ENCODE measurements at regions not wholly inside any gene's neighbourhood (a gene's known extent, or its start where the extent isn't known, plus 50 kb on each side); places are given as distances from the start of the nearest gene placed in this dataset.

GRCh38 chr18:73452866-73453265, 585.1 kb upstream of the NETO1 start:
- no peaks in the 10 kb centered on the region for H3K9me2 ChIP-seq (replicated peaks; ENCODE audit: low read depth, low read length)
- 0 out of 2 replicates have a peak overlapping the region, but pooled peaks have one; percentile 1 for H2AFZ ChIP-seq (ENCODE audit: low read length)
- no peak overlapping the region for H3K9ac ChIP-seq (ENCODE audit: low read depth, low read length, poor library complexity, severe bottlenecking)
- no peak overlapping the region for H3K4me3 ChIP-seq (ENCODE audit: low read length, poor library complexity, severe bottlenecking)
- H3K4me2 ChIP-seq (ENCODE audit: low read depth, low read length, poor library complexity, severe bottlenecking) = no peak overlapping the region
- H3K79me2 ChIP-seq (ENCODE audit: insufficient read depth, low read length) = no peaks in the 10 kb centered on the region
- no peaks in the 10 kb centered on the region for H3K36me3 ChIP-seq (ENCODE audit: insufficient read depth, low read length)
- H3K27me3 ChIP-seq (ENCODE audit: insufficient read depth, low read length, poor library complexity, severe bottlenecking) = no peaks in the 10 kb centered on the region
- no peak for TF ChIP-seq CTCF (conservative IDR thresholded peaks at IDR 0.05; ENCODE audit: low read length)
- TF ChIP-seq EZH2phosphoT487 (IDR thresholded peaks at IDR 0.05; ENCODE audit: borderline replicate concordance) = no peak
- H4K20me1 ChIP-seq (ENCODE audit: insufficient read depth, low read length, poor library complexity, severe bottlenecking) = no peaks in the 10 kb centered on the region
- H3K9me3 ChIP-seq (ENCODE audit: insufficient read depth, low read depth, low read length) = no peaks in the 10 kb centered on the region
- H3K4me1 ChIP-seq (ENCODE audit: insufficient read depth, low read length, poor library complexity, severe bottlenecking) = no peaks in the 10 kb centered on the region
- H3F3A ChIP-seq (ENCODE audit: low read depth) = no peaks in the 10 kb centered on the region

- no peaks in the 10 kb centered on the region for H3K9me2 ChIP-seq (replicated peaks; ENCODE audit: low read depth, low read length)
- no peaks in the 10 kb centered on the region for H3K79me2 ChIP-seq (ENCODE audit: insufficient read depth, low read length)
- H3K36me3 ChIP-seq (ENCODE audit: insufficient read depth, low read length) = no peaks in the 10 kb centered on the region
- H3K9ac ChIP-seq (ENCODE audit: low read depth, low read length, poor library complexity, severe bottlenecking) = no peak overlapping the region
- no peak overlapping the region for H2AFZ ChIP-seq (ENCODE audit: low read length)
- H3K4me2 ChIP-seq (ENCODE audit: low read depth, low read length, poor library complexity, severe bottlenecking) = no peak overlapping the region
- no peak overlapping the region for H3K4me3 ChIP-seq (ENCODE audit: low read length, poor library complexity, severe bottlenecking)
- no peaks in the 10 kb centered on the region for H3K9me3 ChIP-seq (ENCODE audit: insufficient read depth, low read depth, low read length)
- H3F3A ChIP-seq (ENCODE audit: low read depth) = no peaks in the 10 kb centered on the region
- H3K27me3 ChIP-seq (ENCODE audit: insufficient read depth, low read length, poor library complexity, severe bottlenecking) = no peaks in the 10 kb centered on the region
- H3K4me1 ChIP-seq (ENCODE audit: insufficient read depth, low read length, poor library complexity, severe bottlenecking) = no peaks in the 10 kb centered on the region
- TF ChIP-seq CTCF (conservative IDR thresholded peaks at IDR 0.05; ENCODE audit: low read length) = no peak
- no peak for TF ChIP-seq EZH2phosphoT487 (IDR thresholded peaks at IDR 0.05; ENCODE audit: borderline replicate concordance)
- H4K20me1 ChIP-seq (ENCODE audit: insufficient read depth, low read length, poor library complexity, severe bottlenecking) = no peaks in the 10 kb centered on the region
Observed at GRCh38 chr18:73446502-73446901, 578.7 kb upstream of the NETO1 start.

- Histone ChIP-seq H3K9me3 (ENCODE audit: insufficient read depth, low read depth, low read length) (no peaks in the 10 kb centered on the region), H3K4me1 (ENCODE audit: insufficient read depth, low read length, poor library complexity, severe bottlenecking) (no peaks in the 10 kb centered on the region), H3K4me2 (ENCODE audit: low read depth, low read length, poor library complexity, severe bottlenecking) (no peak overlapping the region), H3K4me3 (ENCODE audit: low read length, poor library complexity, severe bottlenecking) (no peak overlapping the region), H3K36me3 (ENCODE audit: insufficient read depth, low read length) (no peaks in the 10 kb centered on the region), H3K79me2 (ENCODE audit: insufficient read depth, low read length) (no peaks in the 10 kb centered on the region), H3K27me3 (ENCODE audit: insufficient read depth, low read length, poor library complexity, severe bottlenecking) (no peaks in the 10 kb centered on the region), H3F3A (ENCODE audit: low read depth) (no peaks in the 10 kb centered on the region), H2AFZ (ENCODE audit: low read length) (no peak overlapping the region), H3K9me2 (replicated peaks; ENCODE audit: low read depth, low read length) (no peaks in the 10 kb centered on the region), H4K20me1 (ENCODE audit: insufficient read depth, low read length, poor library complexity, severe bottlenecking) (no peaks in the 10 kb centered on the region), H3K9ac (ENCODE audit: low read depth, low read length, poor library complexity, severe bottlenecking) (no peak overlapping the region)
- TF ChIP-seq CTCF (conservative IDR thresholded peaks at IDR 0.05; ENCODE audit: low read length) (no peak), EZH2phosphoT487 (IDR thresholded peaks at IDR 0.05; ENCODE audit: borderline replicate concordance) (no peak)
Observed at GRCh38 chr18:73431620-73432019, 563.8 kb upstream of the NETO1 start.

Measured in Loucy (cell line).